Activated CD4-positive, alpha-beta T cell treated with anti-CD3 and anti-CD28 coated beads for 4 hours (primary cell): ENCODE measurements at regions not wholly inside any gene's neighbourhood (a gene's known extent, or its start where the extent isn't known, plus 50 kb on each side); places are given as distances from the start of the nearest gene placed in this dataset.

Source experiments
- DNase-seq, 2 donors: peaks; one replicate each; pipeline ENCODE4 v3.0.0-alpha.2; 2020

DNA sequence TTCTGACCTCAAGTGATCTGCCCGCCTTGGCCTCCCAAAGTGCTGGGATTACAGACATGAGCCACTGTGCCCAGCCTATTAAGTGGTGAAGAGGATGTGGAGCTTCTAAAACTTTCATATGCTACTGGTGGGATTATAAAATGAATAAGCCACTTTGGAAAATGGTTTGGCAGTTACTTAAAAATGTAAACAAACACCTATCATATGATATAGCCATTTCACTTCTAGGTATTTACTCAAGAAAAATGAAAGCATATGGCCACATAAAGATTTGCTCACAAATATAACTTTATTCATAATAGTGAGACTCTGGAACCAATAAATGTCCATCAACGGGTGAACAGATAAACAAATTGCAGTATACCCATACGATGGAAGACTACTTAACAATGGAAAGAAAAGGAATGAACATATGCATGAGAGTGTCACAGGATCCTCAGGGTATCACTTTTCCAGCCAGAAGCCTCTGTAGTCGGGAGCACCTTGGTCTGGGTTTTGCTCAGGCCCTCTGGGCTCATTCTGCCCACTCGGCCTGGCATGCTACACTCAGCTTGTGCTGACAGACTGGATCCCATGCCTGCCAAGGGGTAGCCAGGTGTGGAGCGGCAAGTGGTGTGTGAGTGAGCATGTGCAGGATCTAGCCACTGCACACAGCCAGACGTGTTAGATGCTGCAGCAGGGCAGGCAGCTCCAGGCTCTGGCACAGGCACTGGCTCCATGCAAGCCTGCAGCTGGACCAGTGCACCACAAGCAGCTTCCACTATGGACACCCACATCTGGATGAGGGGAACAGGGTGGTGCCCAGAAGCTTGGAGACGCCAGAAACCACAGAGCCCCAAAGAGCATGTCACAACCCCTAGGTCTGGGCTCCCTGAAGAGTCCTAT, 213.2 kb upstream of the DIO3 start:
- no peak for DNase-seq

DNA sequence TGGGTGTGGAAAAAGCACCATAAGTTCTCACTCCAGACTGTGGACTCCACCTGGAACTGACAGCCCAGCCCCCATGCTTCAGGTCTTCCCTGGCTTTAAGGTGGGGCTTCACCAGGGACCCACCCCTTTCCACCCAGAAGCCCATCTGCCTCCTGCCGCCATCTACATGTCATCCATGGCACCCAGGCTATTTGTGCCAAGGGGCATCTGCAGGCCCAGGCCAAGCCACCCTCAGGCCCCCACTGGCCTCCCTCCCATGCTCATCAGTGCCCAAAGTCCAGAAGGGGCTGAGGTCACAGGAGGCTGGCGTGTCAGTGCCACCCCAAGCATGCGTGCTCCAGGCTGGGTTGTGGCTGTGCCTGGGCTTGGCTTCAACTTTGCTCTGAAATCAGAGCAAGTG, 212.2 kb upstream of the DIO3 start:
- DNase-seq, result no peak

DNA sequence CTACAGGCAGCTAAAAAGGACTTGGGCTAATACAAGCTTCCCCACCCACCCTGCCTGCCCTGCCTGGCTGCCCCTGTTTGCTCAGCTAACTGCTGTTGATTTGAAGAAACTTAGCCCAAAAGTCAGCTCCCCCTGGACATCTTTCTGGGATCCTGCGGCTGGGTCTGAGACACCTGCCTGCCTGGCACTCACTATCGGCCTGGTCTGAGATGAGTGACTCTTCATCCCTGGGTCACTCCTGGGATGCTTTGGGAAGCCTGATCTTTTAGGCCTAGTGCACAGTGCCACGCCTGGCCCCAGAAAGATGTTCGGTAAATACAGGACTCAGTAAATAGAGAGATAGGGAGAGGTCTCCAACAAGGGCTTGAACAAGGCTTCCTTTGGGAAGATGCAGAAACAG, 211.3 kb upstream of the DIO3 start:
- DNase-seq, result no peak

DNA sequence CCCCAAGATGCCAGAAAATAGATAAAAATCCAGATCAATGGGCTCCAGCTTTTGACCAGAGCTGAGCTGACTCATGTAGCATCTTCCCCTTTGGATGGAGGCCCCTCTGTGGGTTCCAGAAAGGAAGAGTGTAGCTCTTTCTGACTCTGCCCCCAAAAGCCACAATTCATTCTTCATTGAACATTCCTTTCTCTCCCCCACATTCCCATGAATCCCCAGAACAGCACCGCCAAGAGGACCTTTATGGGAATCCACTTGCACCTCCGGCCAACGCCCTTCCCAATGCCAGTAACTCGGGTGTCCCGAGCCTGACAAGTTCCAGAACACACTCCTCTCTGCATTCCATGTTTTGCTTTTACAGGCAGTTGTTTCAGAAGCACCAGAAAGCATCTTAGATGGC, 210.6 kb upstream of the DIO3 start:
- DNase-seq, result no peak

DNA sequence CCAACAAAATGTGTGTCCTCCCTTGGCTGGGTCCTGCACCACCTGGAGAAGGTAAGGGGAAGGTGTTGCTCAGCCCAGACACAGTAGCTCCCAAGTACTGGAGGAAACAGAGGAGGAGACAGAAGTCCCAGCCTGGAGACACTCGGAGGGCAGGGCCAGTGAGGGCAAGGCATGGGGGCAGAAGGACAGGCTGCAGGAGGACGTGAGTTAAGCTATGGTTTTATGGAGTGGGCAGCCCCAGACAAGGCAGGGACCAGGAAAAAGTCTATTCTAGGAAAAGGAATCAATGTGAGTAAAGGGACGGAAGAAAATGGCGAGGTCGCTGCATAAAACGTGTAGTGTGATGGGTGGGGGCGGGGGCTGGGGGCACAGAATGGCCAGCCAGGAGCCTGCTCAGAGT, 210.1 kb upstream of the DIO3 start:
- no peak for DNase-seq

DNA sequence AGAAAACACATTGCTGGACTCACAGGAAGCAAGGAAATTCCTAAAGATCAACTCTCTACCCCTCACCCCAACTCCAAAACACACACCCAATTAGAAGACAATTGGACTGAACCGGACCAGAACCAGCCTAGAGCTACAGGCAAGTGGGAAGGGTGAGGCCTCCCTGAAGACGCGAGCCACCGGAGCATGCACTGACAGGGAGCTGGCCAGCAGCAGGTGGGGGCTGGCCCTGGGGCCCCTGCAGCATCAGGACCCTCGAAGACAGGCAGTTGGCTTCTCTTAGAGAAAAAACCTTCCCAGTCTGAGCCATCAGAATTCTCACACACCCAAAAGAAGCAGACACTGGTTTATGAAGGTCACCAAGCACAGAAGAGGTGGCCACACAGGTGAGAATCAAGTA, 209.5 kb upstream of the DIO3 start:
- no peak for DNase-seq

DNA sequence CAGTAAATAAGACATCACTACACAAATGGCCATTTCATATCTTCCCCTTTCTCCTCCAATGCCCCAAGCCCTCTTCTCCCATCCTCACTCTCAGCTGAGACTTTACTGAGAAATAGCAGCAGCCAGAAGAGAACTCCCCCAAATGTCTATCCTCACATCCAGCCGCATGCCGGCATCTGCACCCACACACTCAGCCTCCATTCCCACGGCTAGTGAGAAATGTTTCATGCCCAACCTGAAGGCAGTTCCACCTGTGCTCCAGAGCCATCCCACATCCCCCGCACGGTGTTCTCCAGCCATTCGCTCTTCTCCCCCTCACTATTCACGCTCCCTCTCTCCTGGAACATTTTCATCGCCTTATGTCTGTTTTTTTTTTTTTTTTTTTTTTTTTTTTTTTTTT, 208.7 kb upstream of the DIO3 start:
- DNase-seq, result no peak

DNA sequence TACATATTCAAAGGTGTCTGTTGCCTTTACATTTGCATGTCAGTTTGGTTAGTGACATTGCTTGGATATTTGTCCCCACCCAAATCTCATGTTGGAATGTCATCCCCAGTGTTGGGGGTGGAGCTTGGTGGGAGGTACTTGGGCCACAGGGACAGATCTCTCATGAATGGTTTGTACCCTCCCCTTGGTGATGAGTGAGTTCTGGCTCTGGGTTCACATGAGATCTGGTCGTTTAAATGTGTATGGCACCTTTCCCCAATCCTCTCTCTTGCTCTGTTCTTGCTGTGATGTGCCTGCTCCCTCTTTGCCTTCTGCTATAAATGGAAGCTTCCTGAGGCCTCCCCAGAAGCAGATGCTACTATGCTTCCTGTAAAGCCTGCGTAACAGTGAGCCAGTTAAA, 207.9 kb upstream of the DIO3 start:
- DNase-seq, result no peak

DNA sequence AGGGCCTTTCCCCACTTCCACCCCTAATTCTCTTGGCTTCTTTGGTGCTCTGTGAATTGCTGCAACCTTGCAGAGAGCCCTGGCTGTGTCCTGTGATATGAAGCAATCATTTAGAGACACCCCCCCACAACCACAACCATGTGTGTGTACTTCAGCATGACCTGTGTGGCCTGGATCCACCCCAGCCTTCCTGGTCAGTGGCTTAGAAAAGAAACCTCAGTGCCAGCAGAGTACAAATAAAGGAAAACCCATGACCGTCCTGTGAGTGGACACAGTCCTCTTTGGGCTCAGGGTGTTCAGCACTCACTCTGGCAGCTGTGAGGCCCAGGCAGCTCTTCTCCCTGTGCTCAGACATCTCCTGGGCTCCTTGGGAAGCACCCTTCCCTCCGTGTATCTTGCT, 206.6 kb upstream of the DIO3 start:
- no peak for DNase-seq

DNA sequence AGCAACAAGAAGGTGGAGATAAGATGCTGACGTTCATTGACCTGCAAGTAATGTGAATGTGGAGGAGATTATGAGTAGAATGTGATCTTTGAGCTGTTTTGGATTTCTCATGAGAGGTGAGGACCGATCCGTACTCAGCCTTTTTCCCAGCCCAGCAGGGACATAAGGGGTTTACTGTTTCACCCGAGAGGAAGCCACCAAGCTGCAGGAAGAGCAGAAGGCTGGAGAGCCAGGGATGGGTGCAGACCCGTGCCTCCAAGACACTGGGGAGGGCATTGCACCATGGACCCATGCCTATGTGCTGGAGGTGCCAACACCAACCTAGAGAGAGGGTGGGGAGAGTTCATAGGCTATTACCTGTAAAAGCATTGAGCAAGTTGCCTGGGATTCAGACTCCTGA, 206.0 kb upstream of the DIO3 start:
- no peak for DNase-seq

DNA sequence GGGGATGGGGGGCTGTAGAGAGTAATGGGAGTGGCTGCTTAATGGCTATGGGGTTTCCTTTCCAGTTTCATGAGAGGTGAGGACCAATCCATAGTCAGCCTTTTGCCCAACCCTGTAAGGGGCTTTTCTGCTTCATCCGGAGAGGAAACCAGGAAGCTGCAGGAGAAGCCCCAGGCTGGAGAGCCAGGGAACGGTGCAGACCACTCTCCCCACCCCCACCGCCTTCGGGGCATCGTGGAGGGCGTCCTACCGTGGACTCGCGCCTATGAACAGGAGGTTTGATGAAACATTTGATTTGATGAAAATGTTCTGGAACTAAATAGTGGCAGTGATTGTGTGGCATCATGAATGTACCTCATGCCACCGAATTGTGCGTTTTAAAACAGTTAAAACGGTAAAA, 204.3 kb upstream of the DIO3 start:
- DNase-seq, result no peak

DNA sequence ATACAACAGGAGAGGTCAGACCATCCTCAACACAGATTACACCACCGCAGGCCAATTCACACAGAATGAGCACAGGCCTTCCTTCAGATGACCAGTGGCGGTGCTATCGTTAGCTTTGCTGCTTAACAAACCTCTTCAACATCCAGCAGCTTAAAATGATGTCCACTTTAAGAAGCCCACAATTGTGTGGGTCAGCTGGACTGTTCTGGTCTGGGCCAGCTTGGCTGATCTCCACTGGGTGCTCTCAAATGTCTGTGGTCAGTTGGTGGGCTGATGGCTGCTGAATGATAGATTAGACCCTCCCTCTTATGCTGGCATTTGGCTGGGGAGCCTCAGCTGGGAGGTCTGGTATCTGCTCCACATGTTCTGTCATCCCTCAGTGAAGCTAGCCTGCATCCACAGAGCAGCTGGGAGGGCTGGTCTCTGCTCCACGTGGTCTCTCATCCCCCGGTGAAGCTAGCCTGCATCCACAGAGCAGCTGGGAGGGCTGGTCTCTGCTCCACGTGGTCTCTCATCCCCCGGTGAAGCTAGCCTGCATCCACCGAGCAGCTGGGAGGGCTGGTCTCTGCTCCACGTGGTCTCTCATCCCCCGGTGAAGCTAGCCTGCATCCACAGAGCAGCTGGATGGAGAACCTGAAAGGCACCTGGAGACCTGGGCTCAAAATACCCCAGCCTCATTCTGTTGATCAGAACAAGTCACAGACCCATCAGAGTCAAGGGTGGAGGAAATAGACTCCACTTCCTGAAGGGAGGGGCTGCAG, 203.6 kb upstream of the DIO3 start:
- DNase-seq, result no peak

DNA sequence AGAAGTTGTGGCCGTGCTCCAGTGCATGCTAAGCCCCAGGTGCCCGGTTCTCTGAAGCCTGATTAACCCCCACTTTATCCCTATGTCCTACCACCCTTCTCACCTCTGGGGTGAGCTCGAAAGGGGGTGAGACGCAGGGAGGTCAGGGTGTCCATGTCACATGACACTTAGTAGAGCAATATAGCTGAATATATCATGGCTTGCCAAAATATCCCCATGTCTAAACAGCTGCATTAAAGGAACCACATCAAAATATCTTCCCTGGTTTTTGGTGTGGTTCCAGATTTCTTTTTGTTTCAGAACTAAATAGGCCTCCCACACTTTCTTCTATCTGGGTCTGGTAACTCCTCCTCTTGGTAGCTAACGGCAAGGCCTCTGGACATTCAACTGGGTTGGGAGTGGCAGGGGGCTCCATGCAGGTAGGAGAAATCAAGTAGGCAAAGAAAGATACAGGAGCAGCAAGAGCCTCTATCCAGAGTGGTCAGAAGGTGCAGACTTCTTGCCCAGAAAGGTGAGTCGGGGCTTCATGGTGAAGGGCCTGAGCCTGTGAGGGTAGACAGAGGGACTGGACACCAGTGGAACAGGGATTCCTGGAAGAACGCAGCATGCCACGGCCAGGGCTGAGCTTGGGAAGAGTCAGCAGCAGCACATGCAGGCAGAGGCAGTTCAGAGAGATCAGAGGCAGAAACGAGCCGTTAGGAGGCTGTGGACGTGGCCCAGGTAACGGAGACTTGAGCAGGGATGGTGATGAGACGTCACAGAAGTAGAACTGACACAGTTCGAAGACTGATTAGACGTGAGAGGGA, 202.8 kb upstream of the DIO3 start:
- DNase-seq, result no peak

DNA sequence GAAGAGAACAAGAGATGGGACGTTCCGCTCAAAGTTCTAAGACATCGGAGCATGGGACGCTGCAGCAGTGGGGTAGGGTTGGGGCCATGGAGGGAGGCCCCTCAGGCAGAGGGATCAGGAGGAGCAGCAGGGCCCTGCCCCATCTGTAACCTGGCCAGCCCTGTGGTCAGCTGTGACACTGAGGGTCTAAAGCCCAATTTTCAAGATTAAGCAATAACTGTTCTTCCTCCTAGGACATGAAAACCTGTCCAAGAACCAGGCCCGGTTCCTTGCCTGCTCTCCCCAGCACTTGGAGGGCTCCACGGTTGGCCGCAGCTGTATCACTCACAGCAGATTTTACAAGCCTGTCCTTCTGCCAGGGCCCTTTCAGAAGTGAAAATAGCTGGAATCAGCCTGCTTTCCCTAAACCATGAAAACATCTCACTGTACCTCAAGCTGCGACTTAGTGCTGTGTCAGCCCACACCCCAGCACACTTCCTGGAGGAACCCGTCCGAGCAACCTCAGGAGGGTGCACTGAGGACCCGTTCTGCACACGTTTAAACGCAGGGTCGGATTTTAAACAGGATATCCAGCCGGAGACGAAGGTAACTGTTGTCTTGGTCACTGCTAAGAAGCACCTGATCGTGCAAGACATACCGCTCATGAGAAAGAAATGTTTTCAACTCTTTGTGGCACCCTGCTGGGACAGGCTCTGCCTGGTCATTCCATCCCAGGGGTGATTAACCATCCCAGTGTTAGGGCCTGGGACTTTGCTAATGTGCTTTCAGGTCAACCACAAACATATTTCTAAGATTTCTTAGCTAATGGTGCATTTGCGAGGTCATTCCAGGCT, 201.9 kb upstream of the DIO3 start:
- no peak for DNase-seq

DNA sequence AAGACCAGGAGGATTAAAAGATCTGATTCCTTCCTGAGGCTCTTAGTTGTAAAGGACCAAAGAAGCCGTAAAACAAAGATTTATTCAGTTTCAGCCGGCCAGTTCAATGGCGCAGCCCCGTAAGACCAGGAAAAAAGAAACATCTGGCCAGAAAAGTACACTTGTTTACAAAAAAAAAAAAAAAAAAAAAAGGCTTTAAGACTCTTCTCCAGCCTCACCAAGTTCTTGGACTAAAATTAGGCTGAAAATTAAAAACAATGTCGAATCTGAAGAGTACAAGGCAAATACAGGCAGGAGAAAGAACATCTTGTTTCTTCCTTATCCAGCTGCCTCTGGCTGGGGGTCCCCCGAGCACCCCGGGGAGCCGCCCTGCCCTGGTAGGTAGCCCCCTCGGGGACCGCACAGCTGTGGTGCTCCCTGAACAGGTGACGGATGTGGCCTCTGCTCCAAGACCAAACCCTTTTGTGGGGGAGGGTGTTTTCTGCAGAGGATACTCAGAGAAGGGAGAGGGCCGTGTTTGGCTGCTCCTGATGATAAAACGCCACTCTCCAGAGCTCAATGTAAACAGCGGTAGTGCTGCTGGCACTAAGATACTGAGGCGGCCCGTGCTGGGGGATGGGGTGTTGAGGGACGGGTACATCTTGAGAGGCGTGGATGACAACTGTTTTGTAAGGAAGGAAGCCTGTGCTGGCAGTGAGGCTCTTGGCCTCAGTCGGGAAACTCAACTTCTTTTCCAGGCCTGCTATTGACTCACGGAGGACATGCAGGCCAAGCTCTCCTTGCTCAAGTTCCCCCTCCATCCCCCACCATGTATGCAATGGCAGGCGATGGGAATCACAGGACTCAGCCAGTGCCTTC, 201.0 kb upstream of the DIO3 start:
- DNase-seq, result no peak

DNA sequence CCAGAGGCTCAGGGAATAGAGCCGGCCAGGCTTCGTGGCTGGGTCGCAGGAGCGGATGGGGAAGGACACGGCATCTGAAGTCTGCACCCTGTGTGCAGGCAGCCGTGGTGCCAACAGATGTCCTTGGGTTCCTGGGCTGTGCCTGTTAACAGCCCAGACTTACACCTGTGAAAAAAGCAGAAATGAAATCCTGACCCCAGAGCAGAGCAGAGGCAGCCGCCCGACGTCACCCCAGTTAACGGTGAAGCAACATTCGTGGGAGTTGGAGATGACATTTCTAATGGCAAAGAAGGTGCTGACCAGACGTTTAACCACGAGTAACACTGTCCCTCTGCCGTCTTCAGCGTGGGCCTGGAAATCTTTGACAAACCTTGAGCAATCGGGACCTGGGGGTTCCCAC, 200.3 kb upstream of the DIO3 start:
- DNase-seq, result no peak

DNA sequence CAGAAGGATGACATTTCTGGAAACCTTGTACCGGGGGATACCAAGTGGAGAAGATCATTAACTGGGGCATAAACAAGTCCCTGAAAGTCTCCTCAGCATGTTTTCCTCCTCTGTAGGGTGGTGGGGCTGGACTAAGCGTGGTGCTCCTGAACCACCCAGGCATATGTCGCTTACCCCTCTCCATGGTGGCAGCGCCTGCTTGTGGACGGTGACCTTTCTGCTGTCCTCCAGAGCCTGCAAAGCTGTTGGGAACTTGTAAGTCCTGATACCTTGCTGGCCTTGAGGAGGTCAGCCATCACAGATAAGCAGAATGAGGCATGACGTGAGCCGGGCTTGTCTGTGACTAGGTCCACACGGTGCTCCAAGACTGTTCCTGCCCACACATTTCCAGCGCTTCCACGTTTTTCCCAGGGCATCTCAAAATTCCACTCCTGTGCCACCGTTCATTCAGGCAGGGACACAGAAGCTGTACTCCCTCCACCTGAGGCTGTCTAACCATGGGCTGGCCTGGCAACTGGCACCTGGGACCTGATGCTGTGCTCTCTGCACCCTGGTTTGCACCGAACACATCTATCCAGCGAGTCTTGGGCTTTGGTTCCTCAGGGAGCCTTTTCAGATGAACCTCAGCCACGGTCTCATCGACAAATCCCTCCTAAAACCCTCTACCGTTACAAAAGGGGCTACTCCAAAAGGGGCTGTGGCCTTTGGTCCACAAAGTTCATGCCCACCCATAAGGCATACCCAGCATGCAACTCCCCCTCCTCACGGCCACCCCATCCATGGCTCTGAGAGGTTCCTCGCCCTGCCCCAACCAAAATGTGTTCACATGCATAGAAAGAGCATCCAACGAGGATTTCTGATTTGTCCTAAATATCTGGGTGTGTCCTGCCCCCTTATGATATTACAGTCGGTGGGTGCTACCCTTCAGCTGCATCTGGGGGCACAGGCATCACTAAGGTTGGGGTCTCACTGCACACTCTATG, 199.6 kb upstream of the DIO3 start:
- no peak for DNase-seq

DNA sequence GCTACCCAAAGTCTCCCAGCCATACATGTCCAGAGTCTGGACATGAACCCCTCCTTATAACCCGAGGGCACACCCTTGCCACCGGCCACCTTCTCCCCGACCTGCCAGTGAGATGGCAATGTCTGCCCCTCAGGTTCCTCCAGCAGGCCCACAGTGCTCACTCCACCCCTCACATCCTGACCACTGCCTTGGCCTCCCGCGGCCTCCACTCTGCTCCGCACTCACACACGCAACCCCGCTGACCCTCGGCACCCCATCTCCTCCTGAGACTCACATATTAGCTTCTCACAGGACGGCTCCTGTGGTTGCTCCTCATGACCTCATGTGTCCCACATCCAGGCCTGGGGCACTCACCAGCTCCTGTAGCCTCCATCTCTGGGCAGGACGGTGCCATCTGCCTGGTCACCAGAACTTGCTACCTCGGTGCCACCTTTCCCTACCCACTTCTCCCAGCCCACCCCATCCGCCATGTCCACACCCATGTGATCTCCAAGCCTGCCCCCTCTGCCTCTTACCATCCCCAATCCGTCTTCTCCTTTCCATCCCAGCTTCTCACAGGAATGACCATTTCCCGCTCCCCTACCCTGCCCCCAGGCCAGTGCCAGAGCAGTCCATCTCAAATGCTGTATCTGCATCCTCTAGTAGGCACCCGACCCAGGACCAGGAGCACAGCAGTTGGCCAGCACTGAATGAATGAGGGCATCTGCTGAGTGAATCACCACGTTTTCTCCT, 198.6 kb upstream of the DIO3 start:
- DNase-seq, result no peak

DNA sequence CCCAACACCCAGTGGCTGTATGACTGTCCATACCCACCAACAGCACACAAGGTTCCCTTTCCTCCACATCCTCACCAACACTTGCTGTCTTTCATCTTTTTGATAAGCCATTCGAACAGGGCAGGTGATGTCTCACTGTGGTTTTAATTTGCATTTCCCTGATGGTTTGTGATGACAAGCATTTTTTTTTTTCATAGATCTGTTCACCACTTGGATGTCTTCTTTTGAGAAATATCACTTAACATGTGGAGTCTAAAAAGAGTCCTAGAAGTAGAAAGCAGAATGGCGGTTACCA, 198.1 kb upstream of the DIO3 start:
- DNase-seq, result no peak

DNA sequence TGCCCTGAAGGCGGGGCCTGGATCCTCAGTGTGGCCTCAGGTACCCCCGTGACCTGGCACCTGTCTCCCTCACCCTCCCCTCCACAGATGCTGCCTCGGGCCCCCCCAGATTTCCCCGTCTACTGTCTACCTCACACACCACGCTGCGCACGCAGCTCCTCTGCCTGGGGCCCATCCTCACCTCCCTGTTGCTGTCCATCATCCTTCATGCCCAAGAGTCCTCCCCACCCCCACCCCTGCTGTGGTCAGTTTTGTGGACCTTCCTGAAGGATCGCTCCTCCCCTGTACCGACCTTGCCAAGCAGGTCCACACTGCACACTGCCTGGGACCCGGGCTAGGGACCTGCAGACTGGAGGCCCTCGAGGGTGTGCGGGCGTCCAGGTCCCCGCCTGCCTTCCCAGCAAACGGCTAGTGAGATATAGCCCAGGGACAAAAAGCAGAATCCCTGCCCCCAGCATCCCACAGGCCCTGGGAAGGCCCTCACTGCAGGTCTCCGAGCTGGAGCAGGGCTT, 197.4 kb upstream of the DIO3 start:
- DNase-seq, result no peak
